KG1 (cell line): ENCODE measurements at regions not wholly inside any gene's neighbourhood (a gene's known extent, or its start where the extent isn't known, plus 50 kb on each side); places are given as distances from the start of the nearest gene placed in this dataset.
"Not testable (repeated sequence)": the region's sequence is repeated elsewhere in the genome, so short reads cannot be mapped to it uniquely, and the experiment has no call there.

ENCODE experiments used
- DNase-seq: peaks from one replicate; lab custom pipeline; 2025; lab: John Stamatoyannopoulos, UW

GRCh38 chr1:191002768-191003167 is 525.1 kb upstream of the BRINP3 start:
- no peak for DNase-seq

GRCh38 chr1:191016765-191017164 is 539.1 kb upstream of the BRINP3 start:
- DNase-seq: no peak

GRCh38 chr1:191022856-191023255 is 545.2 kb upstream of the BRINP3 start:
- no peak for DNase-seq

GRCh38 chr1:191025896-191026642 is 548.4 kb upstream of the BRINP3 start:
- DNase-seq: no peak

- DNase-seq: no peak
These were observed 549.2 kb upstream of the BRINP3 start for GRCh38 chr1:191026828-191027227.

- no peak for DNase-seq
These were observed 556.5 kb upstream of the BRINP3 start for GRCh38 chr1:191034132-191034531.

GRCh38 chr1:191043066-191043465 is 565.4 kb upstream of the BRINP3 start:
- no peak for DNase-seq

GRCh38 chr1:191049781-191050180 is 572.1 kb upstream of the BRINP3 start:
- no peak for DNase-seq

GRCh38 chr1:191052888-191053287 is 575.2 kb upstream of the BRINP3 start:
- no peak for DNase-seq

- DNase-seq: no peak
These were observed 587.7 kb upstream of the BRINP3 start for GRCh38 chr1:191065346-191065745.

GRCh38 chr1:191065771-191066170 is 588.1 kb upstream of the BRINP3 start:
- no peak for DNase-seq

GRCh38 chr1:191074881-191075280 is 597.2 kb upstream of the BRINP3 start:
- DNase-seq: no peak

GRCh38 chr1:191083090-191083489 is 605.4 kb upstream of the BRINP3 start:
- not testable (repeated sequence) for DNase-seq

- DNase-seq: no peak
These were observed 607.5 kb upstream of the BRINP3 start for GRCh38 chr1:191085121-191085520.

GRCh38 chr1:191086910-191087309 is 609.2 kb upstream of the BRINP3 start:
- DNase-seq: no peak

- no peak for DNase-seq
These were observed 618.7 kb upstream of the BRINP3 start for GRCh38 chr1:191096405-191096804.

GRCh38 chr1:191099696-191100095 is 622.0 kb upstream of the BRINP3 start:
- no peak for DNase-seq

- DNase-seq: no peak
These were observed 624.3 kb upstream of the BRINP3 start for GRCh38 chr1:191101960-191102359.

GRCh38 chr1:191125950-191126349 is 648.3 kb upstream of the BRINP3 start:
- no peak for DNase-seq

GRCh38 chr1:191134796-191135195 is 657.1 kb upstream of the BRINP3 start:
- DNase-seq: no peak

- DNase-seq: no peak
These were observed 662.4 kb upstream of the BRINP3 start for GRCh38 chr1:191140038-191140437.

GRCh38 chr1:191142748-191143147 is 665.1 kb upstream of the BRINP3 start:
- DNase-seq: no peak

- DNase-seq: no peak
These were observed 668.2 kb upstream of the BRINP3 start for GRCh38 chr1:191145834-191146233.

GRCh38 chr1:191151321-191151807 is 673.7 kb upstream of the BRINP3 start:
- no peak for DNase-seq
